H1 (cell line): ENCODE measurements at regions not wholly inside any gene's neighbourhood (a gene's known extent, or its start where the extent isn't known, plus 50 kb on each side); places are given as distances from the start of the nearest gene placed in this dataset.

ENCODE experiments used
- CTCF ChIA-PET: fragments of 300-600 bp; sonication (Branson Sonifier 250); formaldehyde crosslinking; loops from one replicate; lab custom pipeline; 2021; ENCODE audit not compliant: partially characterized antibody; lab: Charles Lee
- POLR2A ChIA-PET: fragments of 300-600 bp; sonication (Branson Sonifier 250); formaldehyde crosslinking; loops from one replicate; lab custom pipeline; 2021; ENCODE audit warnings: inconsistent platforms; ENCODE audit not compliant: partially characterized antibody; lab: Charles Lee
- DNase-seq, 2 experiments: peaks; one replicate each; pipeline versions ENCODE4 v3.0.0 to v3.0.0-alpha.2; 2010 to 2022; ENCODE audit warnings: low spot score in 2 of 2, low read depth in 1 of 2, mixed read lengths in 1 of 2
- FAIRE-seq: peaks from 2 replicates; lab custom pipeline; 2011; peaks lifted over from hg19 to GRCh38; lab: Jason Lieb, UNC
- H2AFZ ChIP-seq: 2 replicates; pipeline ENCODE4 v1.8.1; 2012; ENCODE audit warnings: low read length, inconsistent platforms
- H2AK5ac ChIP-seq: 2 replicates; pipeline ENCODE4 v1.6.1; 2013; ENCODE audit warnings: low read depth, low read length
- H2BK120ac ChIP-seq: replicated peaks from 2 replicates; pipeline ENCODE3; 2013; ENCODE audit warnings: low read depth, low read length, inconsistent platforms
- H2BK12ac ChIP-seq: 2 replicates; pipeline ENCODE4 v1.6.1; 2013; ENCODE audit warnings: low read depth, low read length
- H2BK15ac ChIP-seq: 2 replicates; pipeline ENCODE4 v1.6.1; 2013; ENCODE audit warnings: low read length
- H2BK20ac ChIP-seq: 2 replicates; pipeline ENCODE4 v1.6.1; 2013; ENCODE audit warnings: low read length
- H2BK5ac ChIP-seq: 2 replicates; pipeline ENCODE4 v1.6.1; 2013; ENCODE audit warnings: low read depth, low read length
- H3K14ac ChIP-seq: 2 replicates; pipeline ENCODE4 v1.6.1; 2013; ENCODE audit warnings: inconsistent platforms; ENCODE audit not compliant: insufficient read length
- H3K18ac ChIP-seq: 2 replicates; pipeline ENCODE4 v1.6.1; 2013; ENCODE audit warnings: low read length; ENCODE audit errors: extremely low read depth
- H3K23ac ChIP-seq: 2 replicates; pipeline ENCODE4 v1.6.1; 2013; ENCODE audit warnings: inconsistent platforms; ENCODE audit not compliant: insufficient read length
- H3K23me2 ChIP-seq: 2 replicates; pipeline ENCODE4 v1.6.1; 2013; ENCODE audit warnings: low read depth, low read length
- H3K27ac ChIP-seq: 2 replicates; pipeline ENCODE4 v1.6.1; 2011; ENCODE audit warnings: low read depth, low read length, inconsistent platforms
- H3K27me3 ChIP-seq, 4 experiments: replicated peaks in 1 of 4; 1 replicate in 1 of 4; 2 replicates in 3 of 4; pipeline versions ENCODE4 v1.6.1 to v1.8.1; 2011 to 2013; ENCODE audit warnings: low read length in 3 of 4, mild to moderate bottlenecking in 3 of 4, inconsistent platforms in 2 of 4, mixed read lengths in 2 of 4, moderate library complexity in 1 of 4; ENCODE audit not compliant: control insufficient read depth in 3 of 4, insufficient read depth in 3 of 4; ENCODE audit errors: extremely low read depth in 1 of 4
- H3K36me3 ChIP-seq, 4 experiments: 2 replicates each; pipeline versions ENCODE4 v1.6.1 to v1.8.1; 2011 to 2013; ENCODE audit warnings: mild to moderate bottlenecking in 4 of 4, low read length in 3 of 4, moderate library complexity in 2 of 4, control low read depth in 1 of 4, inconsistent platforms in 1 of 4; ENCODE audit not compliant: insufficient read depth in 4 of 4, control insufficient read depth in 2 of 4
- H3K4ac ChIP-seq: replicated peaks from 2 replicates; pipeline ENCODE3; 2013; ENCODE audit warnings: low read length, low read depth, mixed read lengths, inconsistent platforms; ENCODE audit not compliant: insufficient read length
- H3K4me1 ChIP-seq, 4 experiments: replicated peaks in 1 of 4; 1 replicate in 1 of 4; 2 replicates in 3 of 4; pipeline versions ENCODE4 v1.6.1 to v1.8.1; 2011 to 2013; ENCODE audit warnings: low read length in 3 of 4, inconsistent platforms in 2 of 4, mixed read lengths in 1 of 4; ENCODE audit not compliant: insufficient read depth in 4 of 4, control insufficient read depth in 3 of 4
- H3K4me2 ChIP-seq, 2 experiments: 2 replicates each; pipeline versions ENCODE4 v1.6.1 to v1.8.1; 2011 to 2013; ENCODE audit warnings: low read depth in 2 of 2, low read length in 2 of 2, control low read depth in 1 of 2, inconsistent platforms in 1 of 2, mild to moderate bottlenecking in 1 of 2; ENCODE audit not compliant: insufficient read depth in 1 of 2
- H3K4me3 ChIP-seq, 4 experiments: fragments of 200-600, 300-600 bp in 1 of 4; sonication (generic), shearing (Covaris generic), sonication (Bioruptor Twin) in 1 of 4; 2 replicates each; pipeline versions ENCODE4 v1.5.1 to v1.8.1; 2011 to 2016; ENCODE audit warnings: low read length in 4 of 4, low read depth in 3 of 4, control low read depth in 2 of 4, inconsistent platforms in 2 of 4, mild to moderate bottlenecking in 2 of 4, mixed read lengths in 1 of 4, moderate library complexity in 1 of 4; ENCODE audit not compliant: insufficient read depth in 2 of 4; ENCODE audit errors: extremely low read depth in 1 of 4
- H3K56ac ChIP-seq: replicated peaks from 2 replicates; pipeline ENCODE3; 2013; ENCODE audit warnings: low read depth, mild to moderate bottlenecking, mixed read lengths, low read length, inconsistent platforms; ENCODE audit not compliant: insufficient read length
- H3K79me1 ChIP-seq: 2 replicates; pipeline ENCODE4 v1.6.1; 2013; ENCODE audit warnings: low read depth, low read length, control low read depth
- H3K79me2 ChIP-seq, 2 experiments: 2 replicates each; pipeline versions ENCODE4 v1.6.1 to v1.8.1; 2012 to 2013; ENCODE audit warnings: low read length in 2 of 2, mild to moderate bottlenecking in 2 of 2, inconsistent platforms in 1 of 2; ENCODE audit not compliant: insufficient read depth in 2 of 2, control insufficient read depth in 1 of 2
- H3K9ac ChIP-seq, 4 experiments: replicated peaks in 1 of 4; 1 replicate in 1 of 4; 2 replicates in 3 of 4; pipeline versions ENCODE4 v1.6.1 to v1.8.1; 2011 to 2013; ENCODE audit warnings: low read depth in 3 of 4, low read length in 3 of 4, control low read depth in 2 of 4, mild to moderate bottlenecking in 2 of 4, moderate library complexity in 2 of 4, inconsistent platforms in 1 of 4; ENCODE audit errors: extremely low read depth in 1 of 4
- H3K9me3 ChIP-seq, 2 experiments: 2 replicates each; pipeline versions ENCODE4 v1.6.1 to v1.8.1; 2012 to 2013; ENCODE audit warnings: mild to moderate bottlenecking in 2 of 2, moderate library complexity in 2 of 2, control low read depth in 1 of 2, inconsistent platforms in 1 of 2, low read depth in 1 of 2, low read length in 1 of 2, mixed read lengths in 1 of 2; ENCODE audit not compliant: insufficient read depth in 2 of 2
- H4K20me1 ChIP-seq, 2 experiments: replicated peaks in 1 of 2; 2 replicates each; pipeline versions ENCODE3 to v1.8.1; 2011 to 2013; ENCODE audit warnings: inconsistent platforms in 2 of 2, low read length in 2 of 2, mild to moderate bottlenecking in 1 of 2; ENCODE audit not compliant: insufficient read depth in 2 of 2, control insufficient read depth in 1 of 2
- H4K5ac ChIP-seq: 2 replicates; pipeline ENCODE4 v1.6.1; 2013; ENCODE audit warnings: low read length, low read depth, mixed read lengths, inconsistent platforms; ENCODE audit not compliant: insufficient read length
- H4K8ac ChIP-seq: 2 replicates; pipeline ENCODE4 v1.8.0; 2013; ENCODE audit warnings: mild to moderate bottlenecking, moderate library complexity, low read length, inconsistent platforms; ENCODE audit not compliant: insufficient read depth; ENCODE audit errors: extremely low read depth
- H4K91ac ChIP-seq: replicated peaks from 2 replicates; pipeline ENCODE3; 2013; ENCODE audit warnings: low read length, mixed read lengths, inconsistent platforms; ENCODE audit not compliant: insufficient read length
- ASH2L ChIP-seq: fragments of 200-600, 300-600 bp; sonication (generic); IDR thresholded peaks from one replicate; pipeline ENCODE4 v1.7.1; 2017; ENCODE audit warnings: low read length
- CEBPB ChIP-seq: IDR thresholded peaks from 2 replicates; pipeline ENCODE4 v1.6.1; 2012; ENCODE audit warnings: low read depth, low read length
- EZH2 ChIP-seq: fragments of 200-600 bp; sonication (generic); IDR thresholded peaks from 2 replicates; pipeline ENCODE4 v1.7.1; 2012; ENCODE audit warnings: low read depth, mild to moderate bottlenecking, moderate library complexity, low read length, inconsistent platforms; ENCODE audit not compliant: severe bottlenecking
- GTF2F1 ChIP-seq: IDR thresholded peaks from 2 replicates; pipeline ENCODE4 v1.6.1; 2012; ENCODE audit warnings: low read depth, low read length, improper control_type of control experiment, borderline replicate concordance
- HDAC2 ChIP-seq, 2 experiments: fragments of 300-600 bp in 1 of 2; sonication (generic) in 1 of 2; IDR thresholded peaks; 2 replicates each; pipeline ENCODE4 v1.6.1; 2011 to 2012; ENCODE audit warnings: low read depth in 2 of 2, low read length in 2 of 2, mild to moderate bottlenecking in 2 of 2, moderate library complexity in 2 of 2, borderline replicate concordance in 1 of 2, inconsistent platforms in 1 of 2
- MAX ChIP-seq: IDR thresholded peaks from 2 replicates; pipeline ENCODE4 v1.6.1; 2012; ENCODE audit warnings: inconsistent platforms
- NANOG ChIP-seq: IDR thresholded peaks from 2 replicates; pipeline ENCODE4 v1.6.1; 2011; ENCODE audit warnings: low read length, low read depth, mild to moderate bottlenecking, inconsistent platforms; ENCODE audit not compliant: insufficient read depth, poor library complexity, severe bottlenecking
- NRF1 ChIP-seq: IDR thresholded peaks from 2 replicates; pipeline ENCODE4 v1.6.1; 2011; ENCODE audit warnings: mild to moderate bottlenecking, low read depth, low read length, improper control_type of control experiment
- POLR2A ChIP-seq, 2 experiments: IDR thresholded peaks; 1 replicate in 1 of 2; 2 replicates in 1 of 2; pipeline ENCODE4 v1.6.1; 2011; ENCODE audit warnings: low read depth in 2 of 2, low read length in 2 of 2, mild to moderate bottlenecking in 2 of 2; ENCODE audit errors: control extremely low read depth in 1 of 2
- RBBP5 ChIP-seq: IDR thresholded peaks from 2 replicates; pipeline ENCODE4 v1.7.1; 2012; ENCODE audit warnings: low read depth, mild to moderate bottlenecking, inconsistent platforms, low read length, moderate library complexity, borderline replicate concordance
- SIX5 ChIP-seq: IDR thresholded peaks from 2 replicates; pipeline ENCODE4 v1.6.1; 2011; ENCODE audit warnings: mild to moderate bottlenecking, low read depth, low read length
- SP1 ChIP-seq: IDR thresholded peaks from 2 replicates; pipeline ENCODE4 v1.6.1; 2011; ENCODE audit warnings: low read depth, low read length
- TCF12 ChIP-seq: IDR thresholded peaks from 2 replicates; pipeline ENCODE4 v1.6.1; 2011; ENCODE audit warnings: low read depth, mild to moderate bottlenecking, low read length
- TEAD4 ChIP-seq: IDR thresholded peaks from 2 replicates; pipeline ENCODE4 v1.6.1; 2012; ENCODE audit warnings: low read depth, low read length, inconsistent platforms, mixed read lengths
- ZNF274 ChIP-seq: IDR thresholded peaks from 2 replicates; pipeline ENCODE4 v1.7.0; 2012; ENCODE audit warnings: low read length, borderline replicate concordance; ENCODE audit errors: extremely low read depth
- WGBS, 2 experiments: shearing (Covaris generic) in 1 of 2; methylation state at CpG; one replicate each; pipeline versions ENCODE4 v1.1.6 to v1.1.7; 2013 to 2015; ENCODE audit warnings: low lambda C conversion rate in 2 of 2, mixed read lengths in 2 of 2, inconsistent platforms in 1 of 2, low coverage in 1 of 2, missing lambda C conversion rate in 1 of 2; ENCODE audit not compliant: insufficient replicate concordance in 2 of 2, insufficient coverage in 1 of 2, insufficient read length in 1 of 2; ENCODE audit errors: extremely low coverage in 1 of 2, missing lambda C conversion rate in 1 of 2; 5-methylcytosine and 5-hydroxymethylcytosine counted together

GRCh38 chr5:163185315-163185714 is 252.1 kb upstream of the CCNG1 start:
- Histone ChIP-seq H3K9me3 (peaks cover 0 to 4% of the 10 kb centered on the region in 2 experiments; a peak in 1 of 4 replicates), H2BK5ac (no peak overlapping the region), H3K9ac (no peak overlapping the region; a peak in 1 of 7 replicates), H3K23me2 (no peaks in the 10 kb centered on the region), H2BK12ac (no peak overlapping the region), H2AFZ (no peak overlapping the region), H3K79me2 (no peaks in the 10 kb centered on the region), H4K91ac (no peak overlapping the region), H3K4me3 (no peak overlapping the region), H3K4me2 (no peak overlapping the region), H3K79me1 (no peaks in the 10 kb centered on the region), H3K56ac (no peak overlapping the region), H4K20me1 (no peaks in the 10 kb centered on the region), H2BK120ac (no peak overlapping the region), H4K5ac (no peak overlapping the region), H3K14ac (no peak overlapping the region), H3K27ac (no peak overlapping the region), H2AK5ac (no peak overlapping the region), H2BK20ac (no peak overlapping the region), H3K4ac (no peak overlapping the region), H3K4me1 (no peaks in the 10 kb centered on the region; a peak in 1 of 7 replicates), H3K36me3 (no peaks in the 10 kb centered on the region), H3K23ac (no peak overlapping the region), H2BK15ac (no peak overlapping the region), H4K8ac (no peak overlapping the region), H3K18ac (no peak overlapping the region), H3K27me3 (no peaks in the 10 kb centered on the region)
- WGBS, 2 experiments: 93% methylated on average over 4 of the region's 4 CpGs; no CpG with 5 or more reads in 1 of the 2 experiments
- POLR2A ChIA-PET: no interaction called here
- no peak for DNase-seq
- no peak for FAIRE-seq
- CTCF ChIA-PET: no interaction called here
- TF ChIP-seq ASH2L: no peak
- no peak for TF ChIP-seq HDAC2 (IDR thresholded peaks at IDR 0.05; ENCODE audit: borderline replicate concordance in 1 of 2, low read depth in 2 of 2, low read length in 2 of 2)
- no peak for TF ChIP-seq SP1
- no peak for TF ChIP-seq TEAD4
- TF ChIP-seq NRF1: no peak
- no peak for TF ChIP-seq RBBP5
- no peak for TF ChIP-seq MAX
- no peak for TF ChIP-seq ZNF274
- no peak for TF ChIP-seq NANOG
- no peak for TF ChIP-seq TCF12
- no peak for TF ChIP-seq POLR2A (IDR thresholded peaks at IDR 0.05; ENCODE audit: control extremely low read depth in 1 of 2, low read depth in 2 of 2, low read length in 2 of 2)
- no peak for TF ChIP-seq SIX5
- TF ChIP-seq CEBPB: no peak
- TF ChIP-seq GTF2F1: no peak
- TF ChIP-seq EZH2: no peak
